NCI-H1105 (cell line): ENCODE measurements at regions not wholly inside any gene's neighbourhood (a gene's known extent, or its start where the extent isn't known, plus 50 kb on each side); places are given as distances from the start of the nearest gene placed in this dataset.

Source experiments
- DNase-seq: peaks from one replicate; lab custom pipeline; 2025; lab: John Stamatoyannopoulos, UW

DNA sequence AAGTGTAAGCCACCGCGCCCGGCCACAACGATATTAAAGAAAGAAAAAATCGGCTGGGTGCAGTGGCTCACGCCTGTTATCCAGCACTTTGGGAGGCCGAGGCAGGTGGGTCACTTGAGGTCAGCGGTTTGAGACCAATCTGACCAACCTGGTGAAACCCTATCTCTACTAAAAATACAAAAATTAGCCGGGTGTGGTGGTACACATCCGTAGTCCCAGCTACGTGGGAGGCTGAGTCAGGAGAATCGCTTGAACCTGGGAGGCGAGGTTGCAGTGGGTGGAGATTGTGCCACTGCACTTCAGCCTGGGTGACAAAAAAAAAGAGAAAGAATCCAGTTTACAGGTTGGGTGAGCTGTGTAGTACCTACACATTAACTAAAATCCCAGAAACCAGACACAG lies 99.9 kb upstream of the CACNA1A start:
- no peak for DNase-seq

GRCh38 chr19:13604902-13605586 lies 98.8 kb upstream of the CACNA1A start:
- no peak for DNase-seq

GRCh38 chr19:13600802-13601201 lies 94.5 kb upstream of the CACNA1A start:
- no peak for DNase-seq

DNA sequence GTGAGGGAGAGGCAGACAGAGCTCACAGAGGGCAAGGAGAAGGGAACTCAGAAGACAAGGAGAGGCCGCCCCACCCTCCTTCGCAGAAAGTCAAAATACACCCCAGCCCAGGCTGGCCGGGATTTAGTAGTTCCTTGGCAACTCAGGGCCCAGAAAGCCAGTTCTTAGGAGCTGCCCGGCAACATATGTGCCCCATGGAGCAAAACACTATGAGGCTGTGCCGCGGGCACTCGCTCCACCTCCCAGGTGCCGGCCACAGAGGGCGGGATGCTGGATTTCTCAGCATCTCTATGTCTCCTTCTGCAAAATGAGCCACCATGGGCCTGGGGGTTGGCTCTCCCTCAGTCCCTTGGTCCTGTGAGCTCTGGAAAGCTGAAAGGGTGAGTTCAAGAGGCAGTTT lies 93.8 kb upstream of the CACNA1A start:
- no peak for DNase-seq

DNA sequence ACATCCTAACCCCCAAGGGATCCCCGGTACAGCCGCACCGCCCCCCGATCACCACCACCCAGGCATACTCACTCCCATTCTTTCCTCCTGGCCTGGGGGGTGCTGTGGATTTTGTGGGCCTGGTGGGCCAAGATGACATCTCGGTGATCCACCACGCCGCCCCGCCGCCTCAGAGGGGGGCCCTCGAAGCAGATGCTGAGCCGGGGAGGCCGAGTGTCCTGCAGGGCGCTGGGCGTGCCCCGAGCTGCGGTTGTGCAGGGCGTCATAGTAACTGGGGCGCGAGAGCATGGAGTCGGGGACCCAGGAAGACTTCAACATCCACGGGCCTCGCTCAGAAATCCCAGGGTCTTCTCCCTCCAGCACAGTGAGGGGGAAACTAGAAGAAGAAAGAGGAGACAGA lies 93.4 kb upstream of the CACNA1A start:
- DNase-seq, result no peak

- no peak for DNase-seq
Observed at GRCh38 chr19:13598098-13598497, 91.8 kb upstream of the CACNA1A start.

DNA sequence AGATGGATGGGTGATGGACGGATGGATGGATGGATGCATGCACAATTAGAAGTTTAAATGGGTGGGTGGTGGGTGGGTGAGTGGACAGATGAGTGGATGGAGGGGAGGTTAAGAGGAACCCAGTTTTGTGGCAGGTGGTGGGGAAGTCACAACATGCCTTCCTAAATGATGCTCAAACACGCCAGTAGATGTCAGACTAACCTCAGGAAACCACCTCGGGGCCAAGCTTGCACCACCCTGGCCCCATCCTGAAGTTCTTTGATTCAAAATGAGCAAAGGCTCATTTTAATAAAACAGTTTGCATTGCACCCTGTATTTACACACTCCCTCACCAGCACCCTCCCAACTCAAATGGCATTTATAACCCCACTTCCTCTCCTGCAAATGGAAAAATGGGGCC lies 91.4 kb upstream of the CACNA1A start:
- DNase-seq, result peak; percentile 46

DNA sequence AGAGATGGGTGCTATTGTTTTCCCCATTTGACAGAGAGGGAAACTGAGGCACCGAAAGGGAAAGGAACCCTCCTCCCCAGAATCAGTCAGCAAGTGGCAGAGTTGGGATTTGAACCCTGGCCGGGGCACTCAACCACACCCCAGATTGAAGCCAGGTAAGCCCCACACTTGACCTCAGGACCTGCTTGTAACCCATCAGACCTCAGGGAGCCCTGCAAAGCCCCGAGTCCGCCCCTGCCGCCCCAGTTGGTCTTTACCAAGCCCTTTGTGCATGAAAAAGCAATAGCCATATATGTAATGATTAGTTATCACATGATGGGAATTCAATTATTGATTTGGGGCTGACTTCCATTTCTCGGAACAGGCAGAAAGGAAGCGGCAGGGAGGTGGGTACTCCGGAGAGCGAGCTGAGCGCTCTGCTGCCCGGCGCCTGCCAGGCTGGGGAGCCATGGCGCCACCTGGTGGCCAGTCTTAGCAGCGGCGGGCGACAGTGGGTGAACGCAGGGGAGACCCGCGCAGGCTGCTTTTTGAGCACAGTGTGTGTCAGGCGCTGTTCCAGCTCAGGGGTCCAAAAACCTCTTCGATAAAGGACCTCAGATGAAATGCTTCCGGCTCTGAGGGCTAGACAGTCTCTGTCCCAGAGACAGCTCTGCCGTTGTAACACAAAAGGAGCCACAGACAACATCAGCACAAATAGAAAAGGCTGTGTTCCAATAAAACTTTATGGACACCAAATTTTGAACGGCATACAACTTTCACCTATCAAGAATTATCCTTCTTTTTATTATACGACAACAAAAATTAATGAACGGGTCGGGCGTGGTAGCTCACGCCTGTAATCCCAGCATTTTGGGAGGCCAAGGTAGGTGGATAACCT lies 82.9 kb upstream of the CACNA1A start:
- DNase-seq, result peak; percentile 55

DNA sequence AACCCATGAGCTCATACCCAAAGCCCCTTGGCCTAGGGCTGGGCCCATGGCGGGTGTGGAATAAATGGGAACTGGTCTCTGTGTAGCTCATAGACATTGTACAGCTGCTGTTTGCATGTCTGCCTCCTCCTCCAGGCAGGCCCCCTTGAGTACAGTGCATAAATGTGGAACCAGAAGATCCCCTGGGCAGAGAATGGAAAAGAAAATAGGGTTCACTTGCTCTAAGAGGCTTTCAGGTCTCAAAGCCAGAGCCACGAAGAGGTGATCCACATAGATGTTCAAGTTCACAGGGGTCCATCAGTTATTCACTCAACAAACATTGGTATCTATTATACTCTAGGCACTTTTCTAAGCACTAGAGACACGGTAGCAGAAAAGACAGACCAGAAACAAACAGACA lies 79.2 kb upstream of the CACNA1A start:
- DNase-seq, result no peak

GRCh38 chr19:13583753-13584152 lies 77.5 kb upstream of the CACNA1A start:
- no peak for DNase-seq

- no peak for DNase-seq
Observed at GRCh38 chr19:13583114-13583513, 76.8 kb upstream of the CACNA1A start.

GRCh38 chr19:13581576-13581975 lies 75.3 kb upstream of the CACNA1A start:
- DNase-seq, result no peak

DNA sequence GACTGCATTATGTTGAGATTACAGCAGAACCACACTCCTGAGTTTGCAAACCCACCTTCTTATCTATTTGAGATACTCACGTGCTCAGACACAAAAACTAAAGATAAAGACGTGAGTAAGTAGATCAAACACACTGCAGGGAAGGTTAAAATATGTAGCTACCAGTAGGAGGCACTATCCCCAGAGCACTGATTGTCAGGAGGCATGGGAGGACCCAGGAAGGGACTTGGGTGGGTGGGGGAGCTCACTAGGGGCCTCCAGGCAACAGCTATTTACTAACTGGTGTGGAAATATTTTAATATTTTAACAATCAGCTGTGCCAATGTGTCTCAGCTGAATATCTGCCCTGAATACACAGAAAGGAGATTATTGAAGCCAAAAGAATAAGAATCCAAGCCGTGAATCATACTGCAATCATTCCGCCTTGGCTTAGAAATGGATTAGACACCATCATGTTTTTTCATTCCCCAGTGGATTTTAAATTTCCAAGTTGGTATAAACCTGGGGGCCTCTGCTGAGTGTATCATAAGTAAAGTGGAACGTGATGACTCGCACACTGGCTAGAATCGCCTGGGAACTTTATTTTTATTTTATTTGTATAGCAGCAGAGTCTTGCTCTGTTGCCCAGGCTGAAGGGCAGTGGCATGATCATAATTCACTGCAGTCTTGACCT lies 73.2 kb upstream of the CACNA1A start:
- no peak for DNase-seq

DNA sequence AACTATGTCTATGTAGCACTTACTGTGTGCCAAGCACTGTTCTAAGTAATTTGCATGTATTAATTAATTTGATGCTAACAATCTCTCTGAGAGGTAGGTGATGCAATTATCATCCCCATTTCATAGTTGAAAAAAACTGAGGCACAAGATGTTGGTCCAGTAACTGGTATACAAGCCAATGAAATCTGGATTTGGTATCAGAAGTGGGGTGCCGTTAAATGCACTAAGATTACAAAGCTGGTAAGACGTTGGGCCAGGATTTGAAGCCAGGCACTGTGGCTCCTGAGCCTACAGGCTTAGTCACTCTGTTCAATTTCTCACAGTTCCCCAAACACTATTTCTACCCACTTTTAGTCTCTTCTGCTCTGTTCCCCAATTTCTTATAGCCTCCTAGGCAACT lies 70.4 kb upstream of the CACNA1A start:
- no peak for DNase-seq

DNA sequence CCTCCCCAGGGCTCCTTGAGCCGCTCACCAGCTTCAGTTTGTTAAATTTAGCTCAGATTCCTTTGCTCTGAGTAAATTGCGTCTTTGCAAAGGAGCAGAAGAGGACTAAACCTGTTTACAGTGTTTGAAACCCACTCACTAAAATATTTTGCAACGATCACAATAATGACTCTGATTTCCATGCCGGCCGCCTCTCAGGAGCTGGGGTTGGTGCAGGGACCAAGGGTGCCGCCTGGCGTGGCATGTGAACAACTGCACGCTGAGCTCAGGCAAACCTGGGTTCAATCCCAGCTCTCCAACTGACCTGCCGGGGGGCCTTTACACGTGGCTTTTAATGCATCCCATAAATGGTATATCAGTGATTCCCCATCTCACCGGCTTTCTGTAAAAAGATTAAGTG lies 68.7 kb upstream of the CACNA1A start:
- no peak for DNase-seq

GRCh38 chr19:13573056-13573667 lies 66.9 kb upstream of the CACNA1A start:
- no peak for DNase-seq

DNA sequence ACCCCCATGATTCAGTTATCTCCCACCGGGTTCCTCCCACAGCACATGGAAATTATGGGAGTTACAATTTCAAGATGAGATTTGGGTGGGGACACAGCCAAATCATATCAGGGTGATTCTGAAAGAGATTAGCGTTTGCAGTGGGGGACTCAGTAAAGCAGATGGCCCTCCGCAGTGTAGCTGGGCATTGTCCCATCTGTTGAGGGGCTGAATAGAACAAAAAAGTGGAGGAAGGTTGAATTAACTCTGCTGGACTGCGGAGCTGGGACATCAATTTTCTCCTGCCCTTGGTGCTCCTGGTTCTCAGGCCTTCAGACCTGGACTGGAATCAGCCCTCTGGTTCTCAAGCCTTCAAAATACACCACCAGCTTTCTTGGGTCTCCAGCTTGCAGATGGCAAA lies 55.2 kb upstream of the CACNA1A start:
- no peak for DNase-seq

DNA sequence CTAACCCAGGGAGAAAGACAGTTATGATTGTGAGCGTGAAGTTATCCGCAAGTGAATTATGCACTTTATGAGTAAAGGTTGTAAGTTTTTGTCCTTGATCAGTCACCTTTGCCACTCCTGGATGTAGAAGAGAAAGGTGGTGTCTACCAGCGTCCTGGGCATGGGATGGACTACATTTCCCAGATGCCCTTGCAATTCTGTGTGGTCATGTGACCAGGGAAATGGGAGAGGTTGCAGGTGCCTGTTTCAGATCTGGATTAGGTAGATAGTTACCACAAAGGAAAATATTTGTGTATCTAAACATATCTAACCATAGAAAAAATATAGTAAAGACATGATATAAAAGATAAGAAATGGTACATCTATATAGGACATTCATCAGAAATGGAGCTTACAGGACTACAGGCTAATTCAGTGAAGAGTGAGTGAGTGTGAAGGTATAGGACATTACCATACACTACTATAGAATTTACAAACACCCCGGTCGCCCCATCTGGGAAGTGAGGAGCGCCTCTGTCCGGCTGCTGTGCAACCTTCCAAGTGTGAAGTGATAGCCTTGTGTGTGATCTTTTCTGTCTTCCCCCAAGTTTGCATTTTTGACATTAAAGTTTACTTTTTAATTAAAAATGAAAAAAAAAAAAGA lies 51.6 kb upstream of the CACNA1A start:
- DNase-seq, result peak; percentile 29

DNA sequence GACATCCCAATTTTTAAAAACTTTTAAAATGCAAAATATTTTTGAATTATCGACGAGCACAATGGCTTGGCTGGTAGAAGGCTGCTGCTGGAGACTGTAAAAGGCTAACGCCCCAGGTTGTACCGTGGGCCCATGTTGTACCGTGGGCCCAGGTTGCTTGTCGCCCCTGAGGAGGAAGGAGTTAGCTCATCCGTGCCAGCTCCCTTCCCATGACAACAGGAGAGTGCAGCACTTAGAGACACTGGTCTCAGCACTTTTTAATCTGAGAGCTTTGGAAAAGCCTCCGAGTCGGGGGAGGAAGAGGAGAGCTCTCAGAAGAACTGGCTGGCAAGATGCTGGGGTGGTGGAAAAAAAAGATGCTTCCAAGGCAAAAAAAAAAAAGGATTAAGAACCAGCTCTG lies 50.3 kb upstream of the CACNA1A start:
- no peak for DNase-seq
